ENCODE measurements at regions not wholly inside any gene's neighbourhood (a gene's known extent, or its start where the extent isn't known, plus 50 kb on each side); places are given as distances from the start of the nearest gene placed in this dataset.
A peak's percentile ranks its signal among the peaks of the same experiment; 100 is the strongest.

DNA sequence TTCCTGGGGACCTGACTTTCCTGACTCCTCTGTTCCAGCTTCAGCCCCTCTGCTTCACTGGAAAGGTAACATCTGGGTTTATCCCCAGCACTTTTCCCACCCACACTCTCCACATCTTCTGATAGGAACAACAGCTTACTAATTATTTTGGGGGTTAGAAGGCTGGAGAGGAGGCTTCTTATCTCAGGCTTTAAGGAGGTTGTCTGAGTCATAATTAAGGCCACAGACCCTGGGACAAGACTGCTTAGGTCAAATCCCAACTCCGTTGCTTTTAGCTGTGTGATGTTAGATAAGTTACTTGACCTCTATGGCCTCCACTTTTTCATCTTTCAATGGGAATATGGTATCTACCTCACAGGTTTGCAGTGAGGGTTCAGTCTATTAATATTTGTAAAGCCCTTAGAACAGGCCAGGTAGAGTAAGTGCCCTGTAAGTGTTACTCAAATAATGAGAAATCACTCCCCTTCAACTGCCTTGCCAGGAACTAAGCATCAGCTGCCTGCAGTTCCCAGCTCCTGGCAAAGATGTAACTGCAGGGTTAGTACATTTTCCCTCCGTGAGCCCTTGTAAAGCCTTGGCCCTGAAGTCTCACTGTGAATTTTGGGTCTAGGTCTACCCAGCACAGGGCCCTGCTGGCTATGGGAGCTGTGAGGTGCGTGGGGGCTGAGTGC, 123.6 kb downstream of the MTX2 start:
- POLR2A ChIA-PET: interaction anchor here (0.5 kb wide), 1 partner anchor 240 kb away, joined by 4 read pairs; no protein-coding TSS in a partner anchor

GRCh38 chr2:176395273-176395854, 126.1 kb downstream of the MTX2 start:
- Histone ChIP-seq H3K9me3 (ENCODE audit: control insufficient read depth, insufficient read depth, low read depth, low read length) (no peaks in the 10 kb centered on the region), H3K4me3 (ENCODE audit: low read depth, low read length) (no peak overlapping the region), H3K4me1 (ENCODE audit: control insufficient read depth, insufficient read depth, low read length) (peaks cover 5% of the 10 kb centered on the region; the same call in 1 of the 2 replicates), H3K36me3 (ENCODE audit: control insufficient read depth in 2 of 2, insufficient read depth in 1 of 2, low read length in 2 of 2) (no peaks in the 10 kb centered on the region), H3K27ac (ENCODE audit: extremely low read depth, low read depth, low read length) (no peak overlapping the region)
- CTCF ChIA-PET: interaction anchor here (0.6 kb wide), 2 partner anchors 101 to 988 kb away, joined by 3 to 7 read pairs; no protein-coding TSS in a partner anchor
- POLR2A ChIA-PET: interaction anchor here (0.7 kb wide), 1 partner anchor 27 kb away, joined by 3 read pairs; no protein-coding TSS in a partner anchor
- TF ChIP-seq, protein P1, sequence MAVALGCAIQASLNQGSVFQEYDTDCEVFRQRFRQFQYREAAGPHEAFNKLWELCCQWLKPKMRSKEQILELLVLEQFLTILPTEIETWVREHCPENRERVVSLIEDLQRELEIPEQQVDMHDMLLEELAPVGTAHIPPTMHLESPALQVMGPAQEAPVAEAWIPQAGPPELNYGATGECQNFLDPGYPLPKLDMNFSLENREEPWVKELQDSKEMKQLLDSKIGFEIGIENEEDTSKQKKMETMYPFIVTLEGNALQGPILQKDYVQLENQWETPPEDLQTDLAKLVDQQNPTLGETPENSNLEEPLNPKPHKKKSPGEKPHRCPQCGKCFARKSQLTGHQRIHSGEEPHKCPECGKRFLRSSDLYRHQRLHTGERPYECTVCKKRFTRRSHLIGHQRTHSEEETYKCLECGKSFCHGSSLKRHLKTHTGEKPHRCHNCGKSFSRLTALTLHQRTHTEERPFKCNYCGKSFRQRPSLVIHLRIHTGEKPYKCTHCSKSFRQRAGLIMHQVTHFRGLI (tag by site-specific recombination; IDR thresholded peaks at IDR 0.05): no peak
- TF ChIP-seq ZFHX2 (tag by site-specific recombination; conservative IDR thresholded peaks at IDR 0.05) (no peak), PRDM1 (tag by site-specific recombination; IDR thresholded peaks at IDR 0.05) (peak; percentile 86), ZNF768 (tag by site-specific recombination; IDR thresholded peaks at IDR 0.05) (no peak), PRDM2 (tag by site-specific recombination; IDR thresholded peaks at IDR 0.05; ENCODE audit: borderline replicate concordance) (no peak), GLI4 (tag by site-specific recombination; IDR thresholded peaks at IDR 0.05) (no peak), BCL6B (tag by site-specific recombination; IDR thresholded peaks at IDR 0.05) (0 out of 2 replicates have a peak, but pooled peaks have one; percentile 42), ZFP69B (tag by site-specific recombination; IDR thresholded peaks at IDR 0.05) (no peak), ZBTB17 (tag by site-specific recombination; IDR thresholded peaks at IDR 0.05) (peak; percentile 78), ZNF335 (tag by site-specific recombination; conservative IDR thresholded peaks at IDR 0.05) (no peak), ZNF394 (tag by site-specific recombination; IDR thresholded peaks at IDR 0.05; ENCODE audit: borderline replicate concordance) (no peak)

More for the DNA sequence above, 123.6 kb downstream of the MTX2 start:
- H3K4me1 ChIP-seq (ENCODE audit: control insufficient read depth, insufficient read depth, low read length): peaks cover 3% of the 10 kb centered on the region; the same call in 1 of the 2 replicates
- CTCF ChIA-PET: interaction anchor here (0.7 kb wide), 1 partner anchor 18 kb away, joined by 3 read pairs; no protein-coding TSS in a partner anchor
- TF ChIP-seq HOXA7 (CRISPR knock-in tag; IDR thresholded peaks at IDR 0.05; ENCODE audit: borderline replicate concordance) (no peak), KLF10 (tag by site-specific recombination; IDR thresholded peaks at IDR 0.05) (no peak), KLF1 (tag by site-specific recombination; IDR thresholded peaks at IDR 0.05) (no peak), ZNF155 (tag by site-specific recombination; IDR thresholded peaks at IDR 0.05) (no peak), KLF7 (tag by site-specific recombination; IDR thresholded peaks at IDR 0.05; ENCODE audit: borderline replicate concordance) (no peak), ZNF654 (tag by site-specific recombination; IDR thresholded peaks at IDR 0.05; ENCODE audit: low read depth) (no peak), ZEB2 (tag by site-specific recombination; IDR thresholded peaks at IDR 0.05) (no peak)
- TF ChIP-seq, protein P2, sequence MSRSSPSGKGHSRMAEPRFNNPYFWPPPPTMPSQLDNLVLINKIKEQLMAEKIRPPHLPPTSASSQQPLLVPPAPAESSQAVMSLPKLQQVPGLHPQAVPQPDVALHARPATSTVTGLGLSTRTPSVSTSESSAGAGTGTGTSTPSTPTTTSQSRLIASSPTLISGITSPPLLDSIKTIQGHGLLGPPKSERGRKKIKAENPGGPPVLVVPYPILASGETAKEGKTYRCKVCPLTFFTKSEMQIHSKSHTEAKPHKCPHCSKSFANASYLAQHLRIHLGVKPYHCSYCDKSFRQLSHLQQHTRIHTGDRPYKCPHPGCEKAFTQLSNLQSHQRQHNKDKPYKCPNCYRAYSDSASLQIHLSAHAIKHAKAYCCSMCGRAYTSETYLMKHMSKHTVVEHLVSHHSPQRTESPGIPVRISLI (tag by site-specific recombination; IDR thresholded peaks at IDR 0.05): no peak
- no peak overlapping the region for H3K4me3 ChIP-seq (ENCODE audit: low read depth, low read length)
- H3K9me3 ChIP-seq (ENCODE audit: control insufficient read depth, insufficient read depth, low read depth, low read length): no peaks in the 10 kb centered on the region
- no peak overlapping the region for H3K27ac ChIP-seq (ENCODE audit: extremely low read depth, low read depth, low read length)
- H3K36me3 ChIP-seq (ENCODE audit: control insufficient read depth in 2 of 2, insufficient read depth in 1 of 2, low read length in 2 of 2): no peaks in the 10 kb centered on the region
